CD4-positive, CD25-positive, alpha-beta regulatory T cell (primary cell): ENCODE measurements at regions not wholly inside any gene's neighbourhood (a gene's known extent, or its start where the extent isn't known, plus 50 kb on each side); places are given as distances from the start of the nearest gene placed in this dataset.

Experiments
- ATAC-seq, 2 donors: fragments of 150-1000 bp; cut with Tn5 transposase; one replicate each; pipeline ENCODE4 v1.10.0; 2021; ENCODE audit warnings: low read depth in 2 of 2, moderate number of reproducible peaks in 2 of 2, moderate library complexity in 1 of 2
- DNase-seq, 3 donors: peaks; one replicate each; pipeline versions ENCODE4 v3.0.0 to v3.0.0-alpha.2; 2012 to 2022; ENCODE audit warnings: mixed read lengths in 1 of 3
- H3K27ac ChIP-seq: one replicate; pipeline ENCODE4 v1.7.0; 2013; ENCODE audit warnings: mild to moderate bottlenecking, low read length; ENCODE audit not compliant: insufficient read depth, poor library complexity, severe bottlenecking
- H3K27me3 ChIP-seq: one replicate; pipeline ENCODE4 v1.7.0; 2013; ENCODE audit warnings: low read length; ENCODE audit not compliant: control insufficient read depth, insufficient read depth
- H3K36me3 ChIP-seq: one replicate; pipeline ENCODE4 v1.7.0; 2013; ENCODE audit warnings: mild to moderate bottlenecking, low read length, moderate library complexity; ENCODE audit not compliant: control insufficient read depth, insufficient read depth
- H3K4me1 ChIP-seq: 2 replicates; pipeline ENCODE4 v1.7.0; 2013; ENCODE audit warnings: mild to moderate bottlenecking, low read length; ENCODE audit not compliant: insufficient read depth, control insufficient read depth, poor library complexity, severe bottlenecking
- H3K4me3 ChIP-seq: one replicate; pipeline ENCODE4 v1.7.0; 2013; ENCODE audit warnings: low read depth, mild to moderate bottlenecking, low read length, moderate library complexity
- H3K9me3 ChIP-seq, 2 experiments: 1 replicate in 1 of 2; 2 replicates in 1 of 2; pipeline ENCODE4 v1.7.0; 2013; ENCODE audit warnings: low read length in 2 of 2, mild to moderate bottlenecking in 1 of 2, moderate library complexity in 1 of 2; ENCODE audit not compliant: control insufficient read depth in 2 of 2
- H3K27ac Mint-ChIP-seq, 3 donors: one replicate each; pipeline ENCODE4 v1.8.0; 2020 to 2022; ENCODE audit warnings: mild to moderate bottlenecking in 3 of 3, mixed read lengths in 3 of 3, moderate library complexity in 2 of 3
- H3K27me3 Mint-ChIP-seq: one replicate; pipeline ENCODE4 v1.8.0; 2022; ENCODE audit warnings: mild to moderate bottlenecking, mixed read lengths
- H3K36me3 Mint-ChIP-seq: one replicate; pipeline ENCODE4 v1.8.0; 2020; ENCODE audit warnings: mixed read lengths
- H3K4me1 Mint-ChIP-seq, 4 donors: one replicate each; pipeline ENCODE4 v1.8.0; 2020 to 2022; ENCODE audit warnings: mixed read lengths in 4 of 4, mild to moderate bottlenecking in 1 of 4
- H3K4me3 Mint-ChIP-seq, 4 donors: one replicate each; pipeline ENCODE4 v1.8.0; 2020 to 2022; ENCODE audit warnings: mild to moderate bottlenecking in 4 of 4, mixed read lengths in 4 of 4, moderate library complexity in 3 of 4
- H3K9me3 Mint-ChIP-seq, 7 donors: one replicate each; pipeline ENCODE4 v1.8.0; 2020 to 2022; ENCODE audit warnings: mixed read lengths in 7 of 7, mild to moderate bottlenecking in 3 of 7, moderate library complexity in 2 of 7

GRCh38 chr11:92524542-92524941 is 299.9 kb downstream of the FAT3 start:
- no peak for DNase-seq
- no peak for ATAC-seq
- H3K9me3 ChIP-seq, result no peaks in the 10 kb centered on the region
- no peak overlapping the region for H3K4me3 Mint-ChIP-seq
- H3K27me3 Mint-ChIP-seq, result no peaks in the 10 kb centered on the region
- H3K27me3 ChIP-seq, result no peaks in the 10 kb centered on the region
- no peak overlapping the region for H3K4me3 ChIP-seq
- H3K4me1 Mint-ChIP-seq, result no peaks in the 10 kb centered on the region
- H3K27ac Mint-ChIP-seq, result no peak overlapping the region
- no peaks in the 10 kb centered on the region for H3K4me1 ChIP-seq
- peaks cover 0 to 6% (median 2%) of the 10 kb centered on the region in 7 donors for H3K9me3 Mint-ChIP-seq
- H3K27ac ChIP-seq, result no peak overlapping the region
- no peaks in the 10 kb centered on the region for H3K36me3 ChIP-seq
- no peaks in the 10 kb centered on the region for H3K36me3 Mint-ChIP-seq

GRCh38 chr11:92527467-92527866 is 302.8 kb downstream of the FAT3 start:
- no peak for DNase-seq
- no peaks in the 10 kb centered on the region for H3K27me3 Mint-ChIP-seq

GRCh38 chr11:92528001-92528400 is 303.4 kb downstream of the FAT3 start:
- no peaks in the 10 kb centered on the region for H3K27me3 ChIP-seq
- H3K4me1 Mint-ChIP-seq, result no peaks in the 10 kb centered on the region
- no peak for ATAC-seq
- H3K4me1 ChIP-seq, result no peaks in the 10 kb centered on the region
- no peak overlapping the region for H3K27ac Mint-ChIP-seq
- no peaks in the 10 kb centered on the region for H3K27me3 Mint-ChIP-seq
- peaks cover 0 to 4% (median 1%) of the 10 kb centered on the region in 7 donors for H3K9me3 Mint-ChIP-seq
- no peaks in the 10 kb centered on the region for H3K36me3 Mint-ChIP-seq
- H3K4me3 Mint-ChIP-seq, result no peak overlapping the region
- no peaks in the 10 kb centered on the region for H3K9me3 ChIP-seq
- no peaks in the 10 kb centered on the region for H3K36me3 ChIP-seq
- H3K4me3 ChIP-seq, result no peak overlapping the region
- no peak overlapping the region for H3K27ac ChIP-seq
- no peak for DNase-seq

More at GRCh38 chr11:92527467-92527866, 302.8 kb downstream of the FAT3 start:
- Mint-ChIP-seq H3K4me1 (no peaks in the 10 kb centered on the region), H3K9me3 (peaks cover 0 to 6% (median 2%) of the 10 kb centered on the region in 7 donors), H3K36me3 (no peaks in the 10 kb centered on the region), H3K27ac (no peak overlapping the region), H3K4me3 (no peak overlapping the region)
- Histone ChIP-seq H3K4me1 (no peaks in the 10 kb centered on the region), H3K27me3 (no peaks in the 10 kb centered on the region), H3K9me3 (no peaks in the 10 kb centered on the region), H3K36me3 (no peaks in the 10 kb centered on the region), H3K4me3 (no peak overlapping the region), H3K27ac (no peak overlapping the region)
- ATAC-seq, result no peak

GRCh38 chr11:92531065-92531739 is 306.6 kb downstream of the FAT3 start:
- Histone ChIP-seq H3K27me3 (no peaks in the 10 kb centered on the region), H3K9me3 (no peaks in the 10 kb centered on the region), H3K4me1 (no peaks in the 10 kb centered on the region), H3K27ac (no peak overlapping the region), H3K4me3 (no peak overlapping the region), H3K36me3 (no peaks in the 10 kb centered on the region)
- Mint-ChIP-seq H3K9me3 (peaks cover 0 to 4% (median 1%) of the 10 kb centered on the region in 7 donors), H3K36me3 (no peaks in the 10 kb centered on the region), H3K4me3 (no peak overlapping the region), H3K4me1 (no peaks in the 10 kb centered on the region), H3K27me3 (no peaks in the 10 kb centered on the region), H3K27ac (no peak overlapping the region)
- no peak for ATAC-seq
- no peak for DNase-seq

- H3K9me3 Mint-ChIP-seq, result peaks cover 0 to 4% (median 0%) of the 10 kb centered on the region in 7 donors
- Histone ChIP-seq H3K9me3 (no peaks in the 10 kb centered on the region), H3K4me3 (no peak overlapping the region), H3K36me3 (no peaks in the 10 kb centered on the region), H3K27ac (no peak overlapping the region), H3K4me1 (no peaks in the 10 kb centered on the region), H3K27me3 (no peaks in the 10 kb centered on the region)
- DNase-seq (no peak), ATAC-seq (no peak)
- no peaks in the 10 kb centered on the region for H3K36me3 Mint-ChIP-seq
- H3K27me3 Mint-ChIP-seq, result no peaks in the 10 kb centered on the region
- no peak overlapping the region for H3K27ac Mint-ChIP-seq
- no peak overlapping the region for H3K4me3 Mint-ChIP-seq
- H3K4me1 Mint-ChIP-seq, result no peaks in the 10 kb centered on the region
These were observed 309.2 kb downstream of the FAT3 start for GRCh38 chr11:92533657-92534335.

GRCh38 chr11:92536883-92537282 is 312.3 kb downstream of the FAT3 start:
- Histone ChIP-seq H3K9me3 (no peaks in the 10 kb centered on the region), H3K4me1 (no peaks in the 10 kb centered on the region), H3K27ac (no peak overlapping the region), H3K27me3 (no peaks in the 10 kb centered on the region), H3K4me3 (no peak overlapping the region), H3K36me3 (no peaks in the 10 kb centered on the region)
- Mint-ChIP-seq H3K4me3 (no peak overlapping the region), H3K9me3 (peaks cover 0 to 4% (median 0%) of the 10 kb centered on the region in 7 donors), H3K4me1 (no peaks in the 10 kb centered on the region), H3K27ac (no peak overlapping the region), H3K36me3 (no peaks in the 10 kb centered on the region), H3K27me3 (no peaks in the 10 kb centered on the region)
- no peak for DNase-seq
- ATAC-seq, result no peak

GRCh38 chr11:92540096-92540495 is 315.5 kb downstream of the FAT3 start:
- no peaks in the 10 kb centered on the region for H3K4me1 Mint-ChIP-seq
- H3K27ac Mint-ChIP-seq, result no peak overlapping the region
- ATAC-seq (no peak), DNase-seq (no peak)
- peaks cover 0 to 4% (median 0%) of the 10 kb centered on the region in 7 donors for H3K9me3 Mint-ChIP-seq
- no peaks in the 10 kb centered on the region for H3K36me3 ChIP-seq
- no peaks in the 10 kb centered on the region for H3K9me3 ChIP-seq
- H3K4me3 ChIP-seq, result no peak overlapping the region
- no peak overlapping the region for H3K27ac ChIP-seq
- H3K27me3 ChIP-seq, result no peaks in the 10 kb centered on the region
- H3K36me3 Mint-ChIP-seq, result no peaks in the 10 kb centered on the region
- no peaks in the 10 kb centered on the region for H3K27me3 Mint-ChIP-seq
- no peak overlapping the region for H3K4me3 Mint-ChIP-seq
- no peaks in the 10 kb centered on the region for H3K4me1 ChIP-seq
